ENCODE measurements at regions not wholly inside any gene's neighbourhood (a gene's known extent, or its start where the extent isn't known, plus 50 kb on each side); places are given as distances from the start of the nearest gene placed in this dataset.

DNA sequence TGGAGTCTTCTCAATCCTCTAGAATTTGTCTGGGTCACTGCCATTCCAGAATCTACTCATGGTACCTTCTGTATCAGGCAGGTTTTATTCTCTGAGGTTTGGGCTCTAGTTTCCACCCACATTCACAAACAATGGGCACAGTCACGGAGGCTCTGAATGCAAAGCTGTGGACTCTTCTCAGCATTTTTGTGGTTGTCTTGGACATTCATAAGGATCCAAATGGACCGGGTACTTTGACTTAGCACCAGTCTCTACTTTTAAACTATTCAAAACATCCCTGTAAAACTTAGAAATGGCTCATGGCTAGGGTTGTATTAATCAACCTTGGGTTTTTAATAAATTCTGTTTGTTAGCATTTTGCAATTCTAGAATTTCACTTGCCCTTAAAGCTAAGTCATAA is 277.9 kb upstream of the THBS1 start (continued):
- no peak for TF ChIP-seq JUND (IDR thresholded peaks at IDR 0.05; ENCODE audit: low read length)
- no peak for TF ChIP-seq CREB1 (IDR thresholded peaks at IDR 0.05)
- TF ChIP-seq, protein P1, sequence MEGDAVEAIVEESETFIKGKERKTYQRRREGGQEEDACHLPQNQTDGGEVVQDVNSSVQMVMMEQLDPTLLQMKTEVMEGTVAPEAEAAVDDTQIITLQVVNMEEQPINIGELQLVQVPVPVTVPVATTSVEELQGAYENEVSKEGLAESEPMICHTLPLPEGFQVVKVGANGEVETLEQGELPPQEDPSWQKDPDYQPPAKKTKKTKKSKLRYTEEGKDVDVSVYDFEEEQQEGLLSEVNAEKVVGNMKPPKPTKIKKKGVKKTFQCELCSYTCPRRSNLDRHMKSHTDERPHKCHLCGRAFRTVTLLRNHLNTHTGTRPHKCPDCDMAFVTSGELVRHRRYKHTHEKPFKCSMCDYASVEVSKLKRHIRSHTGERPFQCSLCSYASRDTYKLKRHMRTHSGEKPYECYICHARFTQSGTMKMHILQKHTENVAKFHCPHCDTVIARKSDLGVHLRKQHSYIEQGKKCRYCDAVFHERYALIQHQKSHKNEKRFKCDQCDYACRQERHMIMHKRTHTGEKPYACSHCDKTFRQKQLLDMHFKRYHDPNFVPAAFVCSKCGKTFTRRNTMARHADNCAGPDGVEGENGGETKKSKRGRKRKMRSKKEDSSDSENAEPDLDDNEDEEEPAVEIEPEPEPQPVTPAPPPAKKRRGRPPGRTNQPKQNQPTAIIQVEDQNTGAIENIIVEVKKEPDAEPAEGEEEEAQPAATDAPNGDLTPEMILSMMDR (IDR thresholded peaks at IDR 0.05; ENCODE audit: control extremely low read depth in 1 of 3, insufficient read depth in 1 of 3, low read depth in 1 of 3, low read length in 3 of 3): no peak
- TF ChIP-seq SP2 (IDR thresholded peaks at IDR 0.05; ENCODE audit: low read length): no peak
